Liver (tissue), 8 donors: ENCODE measurements at regions not wholly inside any gene's neighbourhood (a gene's known extent, or its start where the extent isn't known, plus 50 kb on each side); places are given as distances from the start of the nearest gene placed in this dataset.

ENCODE experiments used
- DNase-seq: peaks from one replicate; pipeline ENCODE4 v3.0.0-alpha.2; 2017; ENCODE audit warnings: low spot score
- H3K27ac ChIP-seq, 2 donors: one replicate each; pipeline ENCODE4 v1.7.0; 2013; ENCODE audit warnings: inconsistent platforms in 2 of 2, low read length in 2 of 2, control low read depth in 1 of 2, low read depth in 1 of 2, mild to moderate bottlenecking in 1 of 2
- H3K27me3 ChIP-seq, 4 donors: one replicate each; pipeline versions ENCODE4 v1.6.1 to v1.7.0; 2013; ENCODE audit warnings: low read length in 3 of 4, inconsistent platforms in 1 of 4, mild to moderate bottlenecking in 1 of 4, moderate library complexity in 1 of 4; ENCODE audit not compliant: control insufficient read depth in 4 of 4, insufficient read depth in 4 of 4
- H3K36me3 ChIP-seq, 4 donors: one replicate each; pipeline versions ENCODE4 v1.6.1 to v1.7.0; 2013; ENCODE audit warnings: low read length in 3 of 4, mild to moderate bottlenecking in 3 of 4, low read depth in 1 of 4, moderate library complexity in 1 of 4; ENCODE audit not compliant: control insufficient read depth in 4 of 4, insufficient read depth in 3 of 4
- H3K4me1 ChIP-seq, 4 donors: one replicate each; pipeline versions ENCODE4 v1.6.1 to v1.7.0; 2013; ENCODE audit warnings: low read length in 3 of 4, mild to moderate bottlenecking in 3 of 4, moderate library complexity in 1 of 4; ENCODE audit not compliant: control insufficient read depth in 4 of 4, insufficient read depth in 4 of 4
- H3K4me3 ChIP-seq, 3 donors: one replicate each; pipeline versions ENCODE4 v1.6.1 to v1.7.0; 2013; ENCODE audit warnings: low read length in 3 of 3, control low read depth in 1 of 3, low read depth in 1 of 3, mild to moderate bottlenecking in 1 of 3
- H3K9ac ChIP-seq, 2 donors: one replicate each; pipeline ENCODE4 v1.7.0; 2013; ENCODE audit warnings: low read length in 2 of 2, mild to moderate bottlenecking in 2 of 2, moderate library complexity in 2 of 2, control low read depth in 1 of 2, low read depth in 1 of 2
- H3K9me3 ChIP-seq, 4 donors: one replicate each; pipeline versions ENCODE4 v1.6.1 to v1.7.0; 2013; ENCODE audit warnings: low read length in 3 of 4; ENCODE audit not compliant: control insufficient read depth in 4 of 4
- ATF3 ChIP-seq: IDR thresholded peaks from 2 replicates; pipeline ENCODE4 v1.6.1; 2016; ENCODE audit warnings: antibody characterized with exemption
- CTCF ChIP-seq: fragments of 150-350 bp; IDR thresholded peaks from 2 replicates; pipeline ENCODE4 v1.5.1; 2017; ENCODE audit warnings: improper control_type of control experiment, low read depth, low read length; ENCODE audit not compliant: missing input control
- EGR1 ChIP-seq, 2 donors: IDR thresholded peaks; 2 replicates each; pipeline ENCODE4 v1.6.1; 2016 to 2018; ENCODE audit warnings: antibody characterized with exemption in 2 of 2, low read depth in 2 of 2
- FOXA1 ChIP-seq: IDR thresholded peaks from 2 replicates; pipeline ENCODE4 v1.6.1; 2016; ENCODE audit warnings: antibody characterized with exemption
- FOXA2 ChIP-seq: IDR thresholded peaks from 2 replicates; pipeline ENCODE4 v1.6.1; 2016; ENCODE audit warnings: antibody characterized with exemption
- GABPA ChIP-seq, 2 donors: IDR thresholded peaks in 1 of 2; conservative IDR thresholded peaks in 1 of 2; 2 replicates each; pipeline ENCODE4 v1.6.1; 2016; ENCODE audit warnings: antibody characterized with exemption in 2 of 2, mild to moderate bottlenecking in 1 of 2, moderate library complexity in 1 of 2
- HNF4A ChIP-seq, 2 donors: conservative IDR thresholded peaks; 2 replicates each; pipeline ENCODE4 v1.6.1; 2016; ENCODE audit warnings: antibody characterized with exemption in 2 of 2, mild to moderate bottlenecking in 2 of 2
- HNF4G ChIP-seq: IDR thresholded peaks from 2 replicates; pipeline ENCODE4 v1.6.1; 2016; ENCODE audit warnings: antibody characterized with exemption
- JUND ChIP-seq, 2 donors: IDR thresholded peaks; 2 replicates each; pipeline ENCODE4 v1.6.1; 2016; ENCODE audit warnings: antibody characterized with exemption in 2 of 2
- MAX ChIP-seq: IDR thresholded peaks from 2 replicates; pipeline ENCODE4 v1.6.1; 2016; ENCODE audit warnings: antibody characterized with exemption
- NR2F2 ChIP-seq: IDR thresholded peaks from 2 replicates; pipeline ENCODE4 v1.6.1; 2016; ENCODE audit warnings: antibody characterized with exemption
- RAD21 ChIP-seq, 2 donors: IDR thresholded peaks; 2 replicates each; pipeline ENCODE4 v1.6.1; 2016; ENCODE audit warnings: antibody characterized with exemption in 2 of 2, mild to moderate bottlenecking in 2 of 2
- REST ChIP-seq: IDR thresholded peaks from 2 replicates; pipeline ENCODE4 v1.6.1; 2016; ENCODE audit warnings: antibody characterized with exemption, mild to moderate bottlenecking
- RXRA ChIP-seq, 2 donors: IDR thresholded peaks; 2 replicates each; pipeline ENCODE4 v1.6.1; 2017 to 2018; ENCODE audit warnings: antibody characterized with exemption in 2 of 2, mild to moderate bottlenecking in 1 of 2
- SP1 ChIP-seq: IDR thresholded peaks from 2 replicates; pipeline ENCODE4 v1.6.1; 2018; ENCODE audit warnings: antibody characterized with exemption, mild to moderate bottlenecking
- TAF1 ChIP-seq: conservative IDR thresholded peaks from 2 replicates; pipeline ENCODE4 v1.6.1; 2016; ENCODE audit warnings: antibody characterized with exemption, mild to moderate bottlenecking
- YY1 ChIP-seq: IDR thresholded peaks from 2 replicates; pipeline ENCODE4 v1.6.1; 2016; ENCODE audit warnings: antibody characterized with exemption, mild to moderate bottlenecking
- ZBTB33 ChIP-seq: IDR thresholded peaks from 2 replicates; pipeline ENCODE4 v1.6.1; 2016; ENCODE audit warnings: antibody characterized with exemption
- WGBS: extraction: QIAGEN DNeasy Blood & Tissue Kit; methylation state at CpG from one replicate; pipeline ENCODE4 v1.1.7; 2013; 5-methylcytosine and 5-hydroxymethylcytosine counted together
- donor health status: healthy.
- donor health status: healthy.
- donor health status: healthy.
- donor health status: healthy.
- donor health status: healthy.

GRCh38 chr21:18147678-18148077 is 97.0 kb upstream of the CHODL start:
- Histone ChIP-seq H3K36me3 (no peaks in the 10 kb centered on the region), H3K27ac (no peak overlapping the region), H3K27me3 (no peaks in the 10 kb centered on the region), H3K9me3 (no peaks in the 10 kb centered on the region), H3K4me1 (no peaks in the 10 kb centered on the region), H3K9ac (no peak overlapping the region), H3K4me3 (no peak overlapping the region)
- TF ChIP-seq JUND (IDR thresholded peaks at IDR 0.05), result no peak
- TF ChIP-seq CTCF, result no peak
- no peak for TF ChIP-seq MAX
- no peak for TF ChIP-seq RAD21 (IDR thresholded peaks at IDR 0.05)
- no peak for TF ChIP-seq REST
- no peak for TF ChIP-seq SP1
- TF ChIP-seq ZBTB33, result no peak
- no peak for TF ChIP-seq FOXA2
- no peak for TF ChIP-seq FOXA1
- no peak for TF ChIP-seq TAF1
- no peak for TF ChIP-seq YY1
- TF ChIP-seq ATF3, result no peak
- TF ChIP-seq GABPA (IDR thresholded peaks at IDR 0.05 in 1 of 2, conservative IDR thresholded peaks at IDR 0.05 in 1 of 2), result no peak
- no peak for TF ChIP-seq HNF4A (conservative IDR thresholded peaks at IDR 0.05)
- TF ChIP-seq HNF4G, result no peak
- TF ChIP-seq NR2F2, result no peak
- TF ChIP-seq RXRA (IDR thresholded peaks at IDR 0.05), result no peak
- no peak for TF ChIP-seq EGR1 (IDR thresholded peaks at IDR 0.05; ENCODE audit: low read depth in 2 of 2)
- DNase-seq, result no peak
- 66% methylated on average over 3 of the region's 3 CpGs for WGBS

GRCh38 chr21:18146820-18147219 is 97.8 kb upstream of the CHODL start:
- H3K36me3 ChIP-seq, result no peaks in the 10 kb centered on the region
- TF ChIP-seq ATF3, result no peak
- TF ChIP-seq SP1, result no peak
- TF ChIP-seq RAD21 (IDR thresholded peaks at IDR 0.05), result no peak
- no peak for TF ChIP-seq MAX
- no peak for TF ChIP-seq REST
- TF ChIP-seq TAF1, result no peak
- TF ChIP-seq GABPA (IDR thresholded peaks at IDR 0.05 in 1 of 2, conservative IDR thresholded peaks at IDR 0.05 in 1 of 2), result no peak
- TF ChIP-seq JUND (IDR thresholded peaks at IDR 0.05), result no peak
- TF ChIP-seq CTCF, result no peak

More at GRCh38 chr21:18146820-18147219, 97.8 kb upstream of the CHODL start:
- Histone ChIP-seq H3K9ac (no peak overlapping the region), H3K9me3 (no peaks in the 10 kb centered on the region), H3K27me3 (no peaks in the 10 kb centered on the region), H3K4me1 (no peaks in the 10 kb centered on the region), H3K4me3 (no peak overlapping the region), H3K27ac (no peak overlapping the region)
- DNase-seq, result no peak
